ENCODE measurements at regions not wholly inside any gene's neighbourhood (a gene's known extent, or its start where the extent isn't known, plus 50 kb on each side); places are given as distances from the start of the nearest gene placed in this dataset.

GRCh38 chr2:12402440-12403139 lies 314.1 kb upstream of the TRIB2 start:
- TF ChIP-seq YY1 (IDR thresholded peaks at IDR 0.05; ENCODE audit: insufficient read depth, insufficient read length) (no peak), ZNF274 (IDR thresholded peaks at IDR 0.05; ENCODE audit: low read depth, low read length) (no peak), SUZ12 (IDR thresholded peaks at IDR 0.05; ENCODE audit: extremely low read depth, insufficient read depth, insufficient read length) (no peak)
